GM18873 (cell line): ENCODE measurements at regions not wholly inside any gene's neighbourhood (a gene's known extent, or its start where the extent isn't known, plus 50 kb on each side); places are given as distances from the start of the nearest gene placed in this dataset.
A peak's percentile ranks its signal among the peaks of the same experiment; 100 is the strongest.

Source experiments
- ATAC-seq: cut with Tn5 transposase; IDR thresholded peaks from one replicate; pipeline ENCODE4 v1.9.1; 2021; ENCODE audit warnings: mild to moderate bottlenecking, moderate library complexity, moderate number of reproducible peaks; ENCODE audit not compliant: unreplicated experiment, low FRiP score

- ATAC-seq = no peak
These were observed 123.6 kb upstream of the MID1 start for GRCh38 chrX:10744007-10744406.

GRCh38 chrX:10747975-10748374 lies 127.6 kb upstream of the MID1 start:
- ATAC-seq = no peak

GRCh38 chrX:10749113-10749512 lies 128.7 kb upstream of the MID1 start:
- ATAC-seq = no peak

- ATAC-seq = no peak
These were observed 130.2 kb upstream of the MID1 start for GRCh38 chrX:10750581-10750980.

GRCh38 chrX:10753116-10753515 lies 132.7 kb upstream of the MID1 start:
- ATAC-seq = no peak

- no peak for ATAC-seq
These were observed 134.1 kb upstream of the MID1 start for GRCh38 chrX:10754445-10754844.

- no peak for ATAC-seq
These were observed 135.3 kb upstream of the MID1 start for GRCh38 chrX:10755439-10756334.

GRCh38 chrX:10756441-10756840 lies 136.1 kb upstream of the MID1 start:
- ATAC-seq = no peak

GRCh38 chrX:10759141-10759799 lies 138.9 kb upstream of the MID1 start:
- ATAC-seq = no peak

GRCh38 chrX:10761447-10761846 lies 141.1 kb upstream of the MID1 start:
- ATAC-seq = no peak

GRCh38 chrX:10769195-10769594 lies 148.8 kb upstream of the MID1 start:
- ATAC-seq = peak; percentile 62

- ATAC-seq = no peak
These were observed 149.6 kb upstream of the MID1 start for GRCh38 chrX:10769696-10770619.

GRCh38 chrX:10773318-10773717 lies 152.9 kb upstream of the MID1 start:
- no peak for ATAC-seq

GRCh38 chrX:10781847-10782530 lies 161.6 kb upstream of the MID1 start:
- no peak for ATAC-seq

- ATAC-seq = no peak
These were observed 163.1 kb upstream of the MID1 start for GRCh38 chrX:10783451-10783995.

- no peak for ATAC-seq
These were observed 166.9 kb upstream of the MID1 start for GRCh38 chrX:10787264-10787663.

- ATAC-seq = no peak
These were observed 173.8 kb upstream of the MID1 start for GRCh38 chrX:10794203-10794630.

- no peak for ATAC-seq
These were observed 175.3 kb upstream of the MID1 start for GRCh38 chrX:10795721-10796120.

- ATAC-seq = no peak
These were observed 177.1 kb upstream of the MID1 start for GRCh38 chrX:10797466-10797865.

GRCh38 chrX:10798041-10798440 lies 177.7 kb upstream of the MID1 start:
- no peak for ATAC-seq
